Occipital lobe (tissue), 1 donor: ENCODE measurements at regions not wholly inside any gene's neighbourhood (a gene's known extent, or its start where the extent isn't known, plus 50 kb on each side); places are given as distances from the start of the nearest gene placed in this dataset.
"Not testable (repeated sequence)": the region's sequence is repeated elsewhere in the genome, so short reads cannot be mapped to it uniquely, and the experiment has no call there.

Experiments used
- DNase-seq: peaks from one replicate; lab custom pipeline; 2025; lab: John Stamatoyannopoulos, UW

- DNase-seq, result no peak
Measured at GRCh38 chr5:68026092-68026885, 189.3 kb upstream of the PIK3R1 start.

GRCh38 chr5:68024426-68024825 is 191.1 kb upstream of the PIK3R1 start:
- no peak for DNase-seq

- no peak for DNase-seq
Measured at GRCh38 chr5:68021916-68022315, 193.6 kb upstream of the PIK3R1 start.

GRCh38 chr5:68021227-68021626 is 194.3 kb upstream of the PIK3R1 start:
- DNase-seq, result no peak

- DNase-seq, result not testable (repeated sequence)
Measured at GRCh38 chr5:68020461-68020969, 195.0 kb upstream of the PIK3R1 start.

- no peak for DNase-seq
Measured at GRCh38 chr5:68015381-68016302, 199.9 kb upstream of the PIK3R1 start.

GRCh38 chr5:68012831-68013230 is 202.7 kb upstream of the PIK3R1 start:
- DNase-seq, result no peak

GRCh38 chr5:68012429-68012828 is 203.1 kb upstream of the PIK3R1 start:
- no peak for DNase-seq

- no peak for DNase-seq
Measured at GRCh38 chr5:68011801-68012200, 203.8 kb upstream of the PIK3R1 start.

- DNase-seq, result no peak
Measured at GRCh38 chr5:68011259-68011760, 204.2 kb upstream of the PIK3R1 start.

- DNase-seq, result no peak
Measured at GRCh38 chr5:68010740-68011139, 204.8 kb upstream of the PIK3R1 start.

- no peak for DNase-seq
Measured at GRCh38 chr5:68007451-68007850, 208.1 kb upstream of the PIK3R1 start.

- no peak for DNase-seq
Measured at GRCh38 chr5:68002836-68003235, 212.7 kb upstream of the PIK3R1 start.

GRCh38 chr5:68000805-68001204 is 214.8 kb upstream of the PIK3R1 start:
- no peak for DNase-seq

- DNase-seq, result no peak
Measured at GRCh38 chr5:67999391-67999790, 216.2 kb upstream of the PIK3R1 start.

- peak; percentile 12 for DNase-seq
Measured at GRCh38 chr5:67998709-67999261, 216.8 kb upstream of the PIK3R1 start.

GRCh38 chr5:67997892-67998457 is 217.6 kb upstream of the PIK3R1 start:
- DNase-seq, result no peak

GRCh38 chr5:67997148-67997547 is 218.4 kb upstream of the PIK3R1 start:
- no peak for DNase-seq

GRCh38 chr5:67996596-67996995 is 219.0 kb upstream of the PIK3R1 start:
- no peak for DNase-seq

GRCh38 chr5:67992923-67993322 is 222.6 kb upstream of the PIK3R1 start:
- no peak for DNase-seq

GRCh38 chr5:67989456-67989855 is 226.1 kb upstream of the PIK3R1 start:
- DNase-seq, result no peak
